Tibial nerve (tissue), 4 donors: ENCODE measurements at regions not wholly inside any gene's neighbourhood (a gene's known extent, or its start where the extent isn't known, plus 50 kb on each side); places are given as distances from the start of the nearest gene placed in this dataset.

Source experiments
- DNase-seq, 2 donors: peaks; one replicate each; pipeline ENCODE4 v3.0.0-alpha.2; 2019; ENCODE audit warnings: low spot score in 2 of 2
- H3K27ac ChIP-seq, 4 donors: fragments of 200-600 bp; sonication (generic) in 3 of 4; one replicate each; pipeline ENCODE4 v1.5.1; 2017 to 2019; ENCODE audit warnings: mild to moderate bottlenecking in 1 of 4
- H3K27me3 ChIP-seq, 2 donors: fragments of 200-600 bp; sonication (generic) in 1 of 2; one replicate each; pipeline versions ENCODE4 v1.5.1 to v1.6.0; 2017 to 2019
- H3K36me3 ChIP-seq, 3 donors: fragments of 200-600 bp; sonication (generic); one replicate each; pipeline ENCODE4 v1.5.1; 2018 to 2019
- H3K4me1 ChIP-seq, 4 donors: fragments of 200-600 bp; sonication (generic) in 3 of 4; one replicate each; pipeline ENCODE4 v1.5.1; 2017 to 2019
- H3K4me3 ChIP-seq, 4 donors: fragments of 200-600 bp; sonication (generic) in 3 of 4; one replicate each; pipeline ENCODE4 v1.5.1; 2017 to 2019; ENCODE audit warnings: mild to moderate bottlenecking in 1 of 4, moderate library complexity in 1 of 4
- H3K9me3 ChIP-seq, 4 donors: fragments of 200-600 bp; sonication (generic) in 3 of 4; one replicate each; pipeline ENCODE4 v1.5.1; 2017 to 2019
- CTCF ChIP-seq, 5 experiments: fragments of 200-600 bp in 3 of 5; fragments of 450-650 bp in 2 of 5; sonication (generic) in 3 of 5; IDR thresholded peaks; one replicate each; pipeline ENCODE4 v1.5.1; 2016 to 2019; ENCODE audit warnings: antibody characterized with exemption in 5 of 5, mild to moderate bottlenecking in 3 of 5, moderate library complexity in 2 of 5
- EP300 ChIP-seq, 2 donors: sonication (generic); formaldehyde crosslinking; IDR thresholded peaks; one replicate each; pipeline ENCODE4 v1.6.1; 2017; ENCODE audit warnings: antibody characterized with exemption in 2 of 2, mild to moderate bottlenecking in 1 of 2
- POLR2A ChIP-seq, 2 donors: fragments of 450-650 bp; IDR thresholded peaks; one replicate each; pipeline ENCODE4 v1.6.1; 2017; ENCODE audit warnings: antibody characterized with exemption in 2 of 2, mild to moderate bottlenecking in 2 of 2, moderate library complexity in 2 of 2
- WGBS, 2 donors: methylation state at CpG; one replicate each; pipeline ENCODE4 v1.1.5; 2018; 5-methylcytosine and 5-hydroxymethylcytosine counted together

- H3K27me3 ChIP-seq, result no peaks in the 10 kb centered on the region
- no peaks in the 10 kb centered on the region for H3K9me3 ChIP-seq
- H3K36me3 ChIP-seq, result no peaks in the 10 kb centered on the region
- WGBS, 2 donors, result 34 to 50% methylated on average over 7 of the region's 7 CpGs
- H3K4me1 ChIP-seq, result peaks cover 0 to 7% (median 0%) of the 10 kb centered on the region in 4 donors
- H3K4me3 ChIP-seq, result no peak overlapping the region
- no peak overlapping the region for H3K27ac ChIP-seq
- no peak for DNase-seq
- TF ChIP-seq EP300 (IDR thresholded peaks at IDR 0.05) (no peak), POLR2A (IDR thresholded peaks at IDR 0.05) (no peak), CTCF (IDR thresholded peaks at IDR 0.05) (no peak)
Observed at GRCh38 chr19:28494461-28494860, 718.5 kb downstream of the UQCRFS1 start.

- H3K27ac ChIP-seq, result no peak overlapping the region
- H3K4me3 ChIP-seq, result no peak overlapping the region
- no peaks in the 10 kb centered on the region for H3K36me3 ChIP-seq
- no peaks in the 10 kb centered on the region for H3K27me3 ChIP-seq
- TF ChIP-seq POLR2A (IDR thresholded peaks at IDR 0.05) (no peak), EP300 (IDR thresholded peaks at IDR 0.05) (no peak), CTCF (IDR thresholded peaks at IDR 0.05) (no peak)
- H3K4me1 ChIP-seq, result peaks cover 0 to 7% (median 0%) of the 10 kb centered on the region in 4 donors
- WGBS, 2 donors, result 27 to 28% methylated on average over 5 of the region's 5 CpGs
- H3K9me3 ChIP-seq, result no peaks in the 10 kb centered on the region
- DNase-seq, result no peak
Observed at GRCh38 chr19:28493884-28494283, 719.1 kb downstream of the UQCRFS1 start.

- 38 to 49% methylated on average over 8 of the region's 8 CpGs for WGBS, 2 donors
- no peak for TF ChIP-seq POLR2A (IDR thresholded peaks at IDR 0.05)
- no peak for TF ChIP-seq CTCF (IDR thresholded peaks at IDR 0.05)
- no peak for TF ChIP-seq EP300 (IDR thresholded peaks at IDR 0.05)
- no peaks in the 10 kb centered on the region for H3K27me3 ChIP-seq
- no peaks in the 10 kb centered on the region for H3K9me3 ChIP-seq
- no peak overlapping the region for H3K27ac ChIP-seq
- H3K4me1 ChIP-seq, result peaks cover 0 to 7% (median 0%) of the 10 kb centered on the region in 4 donors
- H3K36me3 ChIP-seq, result no peaks in the 10 kb centered on the region
- DNase-seq, result no peak
- no peak overlapping the region for H3K4me3 ChIP-seq
Observed at GRCh38 chr19:28492621-28493020, 720.3 kb downstream of the UQCRFS1 start.

- Histone ChIP-seq H3K27me3 (no peaks in the 10 kb centered on the region), H3K4me3 (no peak overlapping the region), H3K27ac (no peak overlapping the region), H3K9me3 (no peaks in the 10 kb centered on the region), H3K4me1 (peaks cover 0 to 7% (median 0%) of the 10 kb centered on the region in 4 donors), H3K36me3 (no peaks in the 10 kb centered on the region)
- TF ChIP-seq POLR2A (IDR thresholded peaks at IDR 0.05), result no peak
- TF ChIP-seq CTCF (IDR thresholded peaks at IDR 0.05), result no peak
- TF ChIP-seq EP300 (IDR thresholded peaks at IDR 0.05), result no peak
- DNase-seq, result no peak
Observed at GRCh38 chr19:28492201-28492600, 720.8 kb downstream of the UQCRFS1 start.

GRCh38 chr19:28489776-28490175, 723.2 kb downstream of the UQCRFS1 start:
- H3K9me3 ChIP-seq, result no peaks in the 10 kb centered on the region
- peaks cover 0 to 7% (median 0%) of the 10 kb centered on the region in 4 donors for H3K4me1 ChIP-seq
- 70 to 80% methylated on average over 13 of the region's 13 CpGs for WGBS, 2 donors
- no peaks in the 10 kb centered on the region for H3K36me3 ChIP-seq
- H3K27ac ChIP-seq, result no peak overlapping the region
- TF ChIP-seq EP300 (IDR thresholded peaks at IDR 0.05), result no peak
- TF ChIP-seq POLR2A (IDR thresholded peaks at IDR 0.05), result no peak
- no peak for TF ChIP-seq CTCF (IDR thresholded peaks at IDR 0.05)
- H3K4me3 ChIP-seq, result no peak overlapping the region
- DNase-seq, result no peak
- H3K27me3 ChIP-seq, result no peaks in the 10 kb centered on the region
